ENCODE measurements at regions not wholly inside any gene's neighbourhood (a gene's known extent, or its start where the extent isn't known, plus 50 kb on each side); places are given as distances from the start of the nearest gene placed in this dataset.

- TF ChIP-seq JUNB (IDR thresholded peaks at IDR 0.05; ENCODE audit: unreplicated experiment) (no peak), CTCF (conservative IDR thresholded peaks at IDR 0.05; ENCODE audit: low read depth in 2 of 2) (no peak), EZH2 (IDR thresholded peaks at IDR 0.05; ENCODE audit: low read depth, unreplicated experiment) (no peak), POLR2AphosphoS5 (IDR thresholded peaks at IDR 0.05; ENCODE audit: low read depth) (no peak), REST (IDR thresholded peaks at IDR 0.05; ENCODE audit: unreplicated experiment) (no peak)
Measured at GRCh38 chr2:221708902-221709301, 136.8 kb upstream of the EPHA4 start.
